ENCODE measurements at regions not wholly inside any gene's neighbourhood (a gene's known extent, or its start where the extent isn't known, plus 50 kb on each side); places are given as distances from the start of the nearest gene placed in this dataset.
A peak's percentile ranks its signal among the peaks of the same experiment; 100 is the strongest.

DNA sequence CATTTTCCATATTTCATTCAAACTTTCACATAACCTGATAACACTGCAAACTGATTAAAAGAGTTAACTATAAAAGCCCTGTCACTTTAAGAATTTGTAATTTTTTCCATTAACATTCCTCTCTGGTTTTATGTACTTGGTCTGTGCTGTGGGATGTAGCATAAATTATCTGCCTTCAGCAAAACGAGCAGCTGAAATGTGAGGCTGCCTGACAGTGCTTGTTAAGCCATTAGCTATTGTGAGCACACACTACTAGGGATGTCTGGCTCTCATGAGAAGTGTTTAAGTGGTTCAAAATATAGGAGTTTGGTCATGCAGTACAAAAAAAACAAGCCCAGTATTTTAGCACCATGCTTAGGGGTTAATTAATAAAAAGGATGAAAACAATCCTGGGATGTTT, 63.0 kb downstream of the HOXA1 start:
- peaks cover 63% of the 10 kb centered on the region for H3K4me1 Mint-ChIP-seq
- TF ChIP-seq, protein P1, sequence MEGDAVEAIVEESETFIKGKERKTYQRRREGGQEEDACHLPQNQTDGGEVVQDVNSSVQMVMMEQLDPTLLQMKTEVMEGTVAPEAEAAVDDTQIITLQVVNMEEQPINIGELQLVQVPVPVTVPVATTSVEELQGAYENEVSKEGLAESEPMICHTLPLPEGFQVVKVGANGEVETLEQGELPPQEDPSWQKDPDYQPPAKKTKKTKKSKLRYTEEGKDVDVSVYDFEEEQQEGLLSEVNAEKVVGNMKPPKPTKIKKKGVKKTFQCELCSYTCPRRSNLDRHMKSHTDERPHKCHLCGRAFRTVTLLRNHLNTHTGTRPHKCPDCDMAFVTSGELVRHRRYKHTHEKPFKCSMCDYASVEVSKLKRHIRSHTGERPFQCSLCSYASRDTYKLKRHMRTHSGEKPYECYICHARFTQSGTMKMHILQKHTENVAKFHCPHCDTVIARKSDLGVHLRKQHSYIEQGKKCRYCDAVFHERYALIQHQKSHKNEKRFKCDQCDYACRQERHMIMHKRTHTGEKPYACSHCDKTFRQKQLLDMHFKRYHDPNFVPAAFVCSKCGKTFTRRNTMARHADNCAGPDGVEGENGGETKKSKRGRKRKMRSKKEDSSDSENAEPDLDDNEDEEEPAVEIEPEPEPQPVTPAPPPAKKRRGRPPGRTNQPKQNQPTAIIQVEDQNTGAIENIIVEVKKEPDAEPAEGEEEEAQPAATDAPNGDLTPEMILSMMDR (IDR thresholded peaks at IDR 0.05) = no peak
- H3K27me3 Mint-ChIP-seq (ENCODE audit: low read depth, poor library complexity) = peaks cover 3% of the 10 kb centered on the region
- peak overlapping the region; percentile 28 for H3K4me3 Mint-ChIP-seq
- no peaks in the 10 kb centered on the region for H3K9me3 Mint-ChIP-seq
- DNase-seq = no peak
- no peaks in the 10 kb centered on the region for H3K36me3 Mint-ChIP-seq (ENCODE audit: low read depth)
- H3K27ac Mint-ChIP-seq = peak overlapping the region; percentile 86

DNA sequence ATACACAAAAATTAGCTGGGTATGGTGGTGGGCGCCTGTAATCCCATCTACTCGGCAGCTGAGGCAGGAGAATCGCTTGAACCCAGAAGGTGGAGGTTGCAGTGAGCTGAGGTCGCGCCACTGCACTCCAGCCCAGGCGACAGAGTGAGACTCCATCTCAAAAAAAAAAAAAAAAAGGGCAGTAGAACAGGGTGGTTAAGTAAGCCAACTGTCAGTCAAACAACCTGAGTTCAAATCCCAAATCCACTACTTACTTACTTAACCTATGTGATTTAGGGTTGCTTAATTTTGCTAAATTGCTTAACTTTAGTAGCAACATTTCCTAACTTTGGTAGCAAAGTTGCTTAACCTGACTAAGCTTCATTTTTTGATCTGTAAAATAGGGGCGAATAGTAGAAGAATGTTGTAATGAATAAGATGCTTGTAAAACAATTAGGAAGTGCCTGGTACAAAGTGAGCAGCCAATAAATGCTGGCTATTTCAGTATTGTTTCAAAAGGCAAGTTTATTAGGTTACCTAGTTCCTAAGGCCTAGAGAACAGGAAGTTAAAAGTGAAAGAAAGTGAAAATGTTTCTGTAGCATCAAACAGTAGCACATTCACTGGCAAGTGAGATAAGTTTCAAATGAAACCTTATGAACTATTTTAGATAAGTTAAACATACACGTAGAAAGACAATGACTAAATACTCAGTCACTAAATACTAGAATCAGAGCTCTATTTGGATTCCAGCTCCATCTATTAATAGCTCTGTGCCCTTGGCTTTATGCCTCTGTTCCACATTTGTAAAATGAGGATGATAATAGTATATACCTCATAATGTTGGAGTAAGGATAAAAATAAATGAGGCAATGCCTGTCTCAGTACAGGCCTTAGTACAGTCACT, 64.3 kb downstream of the HOXA1 start:
- H3K27me3 Mint-ChIP-seq (ENCODE audit: low read depth, poor library complexity) = peaks cover 3% of the 10 kb centered on the region
- no peaks in the 10 kb centered on the region for H3K36me3 Mint-ChIP-seq (ENCODE audit: low read depth)
- DNase-seq = no peak
- no peaks in the 10 kb centered on the region for H3K9me3 Mint-ChIP-seq
- peak overlapping the region; percentile 90 for H3K27ac Mint-ChIP-seq
- TF ChIP-seq, protein P1 (IDR thresholded peaks at IDR 0.05) = no peak
- no peak overlapping the region for H3K4me3 Mint-ChIP-seq
- peaks cover 63% of the 10 kb centered on the region for H3K4me1 Mint-ChIP-seq

DNA sequence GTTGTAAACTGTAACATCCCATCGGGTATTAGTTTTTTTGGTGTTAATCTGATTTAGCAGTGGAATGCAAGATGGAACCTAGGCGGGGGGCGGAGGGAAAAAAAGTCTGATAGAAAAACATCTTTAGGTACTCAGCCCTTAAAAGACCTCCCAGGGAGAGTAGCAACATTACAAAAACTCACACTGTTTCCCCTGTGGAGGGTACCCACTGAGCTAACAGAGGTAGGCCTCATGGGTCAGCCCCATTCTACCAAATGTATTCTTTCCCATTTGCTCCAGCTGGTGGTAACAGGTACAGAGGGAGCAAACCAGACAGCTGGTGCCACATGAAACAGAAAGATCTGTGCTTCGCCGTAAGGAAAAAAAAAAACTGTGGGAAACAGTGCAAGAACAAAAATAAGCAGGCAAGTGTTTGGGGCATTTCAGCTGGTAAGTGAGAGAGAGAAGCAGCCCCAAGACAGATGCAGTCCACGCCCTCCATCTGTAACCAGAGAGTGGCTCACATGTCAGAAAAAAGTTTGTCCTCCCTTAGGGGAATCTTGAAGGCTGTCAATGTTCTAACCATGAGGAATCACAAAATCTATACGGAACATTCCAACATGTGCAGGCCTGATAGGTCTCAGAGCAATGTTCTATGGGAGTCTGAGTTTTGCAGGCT, 65.3 kb downstream of the HOXA1 start:
- H3K27me3 Mint-ChIP-seq (ENCODE audit: low read depth, poor library complexity) = peaks cover 3% of the 10 kb centered on the region
- H3K4me1 Mint-ChIP-seq = peaks cover 63% of the 10 kb centered on the region
- no peaks in the 10 kb centered on the region for H3K36me3 Mint-ChIP-seq (ENCODE audit: low read depth)
- peak overlapping the region; percentile 49 for H3K4me3 Mint-ChIP-seq
- H3K9me3 Mint-ChIP-seq = no peaks in the 10 kb centered on the region
- DNase-seq = no peak
- H3K27ac Mint-ChIP-seq = peak overlapping the region; percentile 90
- TF ChIP-seq, protein P1 (IDR thresholded peaks at IDR 0.05) = no peak

DNA sequence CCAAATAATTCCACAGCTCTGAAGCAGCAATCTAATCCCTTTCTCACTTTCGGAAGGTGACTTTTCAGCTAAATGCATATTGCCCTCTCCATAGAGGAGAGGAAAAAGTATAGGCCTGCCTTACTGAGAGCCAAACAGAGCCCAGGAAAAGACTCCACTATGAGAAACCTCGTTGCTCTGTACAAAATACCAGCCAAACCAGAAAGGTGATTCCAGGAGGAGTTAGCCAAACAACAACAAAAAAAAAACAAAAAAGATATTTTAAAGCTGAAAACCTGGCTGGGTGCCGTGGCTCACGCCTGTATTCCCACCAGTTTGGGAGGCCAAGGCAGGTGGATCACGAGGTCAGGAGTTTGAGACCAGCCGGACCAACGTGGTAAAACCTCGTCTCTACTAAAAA, 70.5 kb downstream of the HOXA1 start:
- Mint-ChIP-seq H3K27me3 (ENCODE audit: low read depth, poor library complexity) (peaks cover 3% of the 10 kb centered on the region), H3K36me3 (ENCODE audit: low read depth) (no peaks in the 10 kb centered on the region), H3K27ac (peak overlapping the region; percentile 18), H3K4me1 (peaks cover 40% of the 10 kb centered on the region), H3K9me3 (peaks cover 4% of the 10 kb centered on the region), H3K4me3 (no peak overlapping the region)
- TF ChIP-seq, protein P1 (IDR thresholded peaks at IDR 0.05) = no peak
- DNase-seq = no peak

DNA sequence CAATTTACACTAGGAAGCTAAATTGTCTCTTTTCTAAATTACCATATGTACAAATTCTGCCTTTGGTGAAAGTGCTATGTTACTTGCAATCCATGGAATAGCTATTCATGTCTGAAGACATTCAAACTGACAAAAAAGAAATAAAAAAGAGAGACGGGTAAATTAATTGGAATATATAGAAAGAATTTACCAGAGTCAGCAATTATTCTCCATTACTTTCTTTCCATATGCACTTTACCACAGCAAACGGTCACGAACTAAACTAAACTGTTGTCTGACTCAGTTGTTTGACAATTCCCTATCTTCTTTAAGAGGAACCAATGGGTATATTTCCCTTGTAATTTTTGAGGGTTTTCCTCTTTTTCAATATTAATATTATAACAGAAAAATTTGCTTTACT, 85.7 kb downstream of the HOXA1 start:
- Mint-ChIP-seq H3K4me1 (no peaks in the 10 kb centered on the region), H3K27me3 (ENCODE audit: low read depth, poor library complexity) (peaks cover 6% of the 10 kb centered on the region), H3K27ac (no peak overlapping the region), H3K4me3 (no peak overlapping the region), H3K36me3 (ENCODE audit: low read depth) (peaks cover 49% of the 10 kb centered on the region), H3K9me3 (peaks cover 87% of the 10 kb centered on the region)
- TF ChIP-seq, protein P1 (IDR thresholded peaks at IDR 0.05) = no peak
- DNase-seq = no peak

Measured in nephron progenitor cell (in vitro differentiated cells).